ENCODE measurements at regions not wholly inside any gene's neighbourhood (a gene's known extent, or its start where the extent isn't known, plus 50 kb on each side); places are given as distances from the start of the nearest gene placed in this dataset.

- H3K9me3 ChIP-seq (replicated peaks), result no peaks in the 10 kb centered on the region
- H3K4me3 ChIP-seq, result no peak overlapping the region
- TF ChIP-seq CTCF (IDR thresholded peaks at IDR 0.05; ENCODE audit: borderline replicate concordance), result no peak
- DNase-seq, result no peak
- H3K27ac ChIP-seq (replicated peaks), result no peak overlapping the region
- intact Hi-C loops (cut with micrococcal nuclease), result no loop called here
- peaks cover 34% of the 10 kb centered on the region for H3K4me1 ChIP-seq
- H3K27me3 ChIP-seq (ENCODE audit: low read depth), result no peaks in the 10 kb centered on the region
- no peaks in the 10 kb centered on the region for H3K36me3 ChIP-seq
Measured at GRCh38 chr17:77861133-77861695, 97.3 kb upstream of the TNRC6C start.

GRCh38 chr17:77861981-77862645, 96.4 kb upstream of the TNRC6C start:
- DNase-seq, result no peak
- H3K27ac ChIP-seq (replicated peaks), result no peak overlapping the region
- no peaks in the 10 kb centered on the region for H3K9me3 ChIP-seq (replicated peaks)
- H3K4me1 ChIP-seq, result peaks cover 34% of the 10 kb centered on the region
- H3K27me3 ChIP-seq (ENCODE audit: low read depth), result no peaks in the 10 kb centered on the region
- no peaks in the 10 kb centered on the region for H3K36me3 ChIP-seq
- no peak for TF ChIP-seq CTCF (IDR thresholded peaks at IDR 0.05; ENCODE audit: borderline replicate concordance)
- no peak overlapping the region for H3K4me3 ChIP-seq
- intact Hi-C loops (cut with micrococcal nuclease), result no loop called here

GRCh38 chr17:77862890-77863813, 95.4 kb upstream of the TNRC6C start:
- intact Hi-C loops (cut with micrococcal nuclease), result no loop called here
- Histone ChIP-seq H3K36me3 (no peaks in the 10 kb centered on the region), H3K4me1 (peaks cover 34% of the 10 kb centered on the region), H3K27ac (replicated peaks) (peak overlapping the region; percentile 73), H3K4me3 (peak overlapping the region; percentile 29), H3K27me3 (ENCODE audit: low read depth) (no peaks in the 10 kb centered on the region), H3K9me3 (replicated peaks) (no peaks in the 10 kb centered on the region)
- TF ChIP-seq CTCF (IDR thresholded peaks at IDR 0.05; ENCODE audit: borderline replicate concordance), result no peak
- no peak for DNase-seq

GRCh38 chr17:77863814-77864161, 94.7 kb upstream of the TNRC6C start:
- peak overlapping the region; percentile 73 for H3K27ac ChIP-seq (replicated peaks)
- H3K4me3 ChIP-seq, result peak overlapping the region; percentile 29
- TF ChIP-seq CTCF (IDR thresholded peaks at IDR 0.05; ENCODE audit: borderline replicate concordance), result peak; percentile 8
- peaks cover 31% of the 10 kb centered on the region for H3K4me1 ChIP-seq
- no peaks in the 10 kb centered on the region for H3K27me3 ChIP-seq (ENCODE audit: low read depth)
- no peaks in the 10 kb centered on the region for H3K9me3 ChIP-seq (replicated peaks)
- no peaks in the 10 kb centered on the region for H3K36me3 ChIP-seq
- intact Hi-C loops (cut with micrococcal nuclease), result no loop called here
- DNase-seq, result peak; percentile 72

- Histone ChIP-seq H3K4me1 (peaks cover 29% of the 10 kb centered on the region), H3K27me3 (ENCODE audit: low read depth) (no peaks in the 10 kb centered on the region), H3K27ac (replicated peaks) (peak overlapping the region; percentile 73), H3K36me3 (no peaks in the 10 kb centered on the region), H3K9me3 (replicated peaks) (no peaks in the 10 kb centered on the region), H3K4me3 (peak overlapping the region; percentile 29)
- no peak for DNase-seq
- TF ChIP-seq CTCF (IDR thresholded peaks at IDR 0.05; ENCODE audit: borderline replicate concordance), result no peak
- intact Hi-C loops (cut with micrococcal nuclease), result no loop called here
Measured at GRCh38 chr17:77864234-77865111, 94.0 kb upstream of the TNRC6C start.

Measured in left ventricle myocardium inferior (tissue), 1 donor.